ENCODE measurements at regions not wholly inside any gene's neighbourhood (a gene's known extent, or its start where the extent isn't known, plus 50 kb on each side); places are given as distances from the start of the nearest gene placed in this dataset.
A peak's percentile ranks its signal among the peaks of the same experiment; 100 is the strongest.

- ChIA-PET POLR2A (interaction anchor here (1.2 to 4.2 kb wide), 2 partner anchors 67 to 109 kb away, joined by 4 to 27 read pairs; no protein-coding TSS in a partner anchor), CTCF (no interaction called here)
- Histone ChIP-seq H3K27ac (ENCODE audit: low read depth, low read length) (peak overlapping the region; percentile 97), H3K27me3 (ENCODE audit: control insufficient read depth, insufficient read depth, low read length) (no peaks in the 10 kb centered on the region), H3K9me3 (ENCODE audit: control insufficient read depth, insufficient read depth, low read length) (no peaks in the 10 kb centered on the region), H3K4me3 (ENCODE audit: low read depth, low read length) (no peak overlapping the region)
- no peak for TF ChIP-seq CTCF (IDR thresholded peaks at IDR 0.05; ENCODE audit: low read depth, low read length)
- DNase-seq (ENCODE audit: low read depth, low spot score) = no peak
Measured at GRCh38 chr5:135141303-135142268, 107.6 kb upstream of the PITX1 start.

- no peaks in the 10 kb centered on the region for H3K9me3 ChIP-seq (ENCODE audit: control insufficient read depth, insufficient read depth, low read length)
- no peaks in the 10 kb centered on the region for H3K27me3 ChIP-seq (ENCODE audit: control insufficient read depth, insufficient read depth, low read length)
- H3K4me3 ChIP-seq (ENCODE audit: low read depth, low read length) = no peak overlapping the region
- peak overlapping the region; percentile 97 for H3K27ac ChIP-seq (ENCODE audit: low read depth, low read length)
- no peak for TF ChIP-seq CTCF (IDR thresholded peaks at IDR 0.05; ENCODE audit: low read depth, low read length)
- DNase-seq (ENCODE audit: low read depth, low spot score) = no peak
- POLR2A ChIA-PET = interaction anchor here (1.2 to 4.2 kb wide), 5 partner anchors 33 to 123 kb away, joined by 3 to 27 read pairs (median 4); no protein-coding TSS in a partner anchor
- CTCF ChIA-PET = interaction anchor here (0.6 kb wide), 1 partner anchor 543 kb away, joined by 7 read pairs; no protein-coding TSS in a partner anchor
Measured at GRCh38 chr5:135140446-135141204, 106.6 kb upstream of the PITX1 start.

GRCh38 chr5:135139381-135140134 is 105.5 kb upstream of the PITX1 start:
- H3K27me3 ChIP-seq (ENCODE audit: control insufficient read depth, insufficient read depth, low read length) = no peaks in the 10 kb centered on the region
- POLR2A ChIA-PET = interaction anchor here (0.8 to 4.2 kb wide), 20 partner anchors 12 to 254 kb away, joined by 3 to 27 read pairs (median 3); no protein-coding TSS in a partner anchor
- peak overlapping the region; percentile 97 for H3K27ac ChIP-seq (ENCODE audit: low read depth, low read length)
- no peak for TF ChIP-seq CTCF (IDR thresholded peaks at IDR 0.05; ENCODE audit: low read depth, low read length)
- H3K9me3 ChIP-seq (ENCODE audit: control insufficient read depth, insufficient read depth, low read length) = no peaks in the 10 kb centered on the region
- peak overlapping the region; percentile 43 for H3K4me3 ChIP-seq (ENCODE audit: low read depth, low read length)
- CTCF ChIA-PET = no interaction called here
- DNase-seq (ENCODE audit: low read depth, low spot score) = peak; percentile 92

- ChIA-PET CTCF (interaction anchor here (0.6 to 0.8 kb wide), 2 partner anchors 67 to 235 kb away, joined by 3 to 4 read pairs; no protein-coding TSS in a partner anchor), POLR2A (interaction anchor here (0.6 to 4.2 kb wide), 8 partner anchors 57 to 284 kb away, joined by 3 to 27 read pairs (median 4); no protein-coding TSS in a partner anchor)
- no peak for DNase-seq (ENCODE audit: low read depth, low spot score)
- Histone ChIP-seq H3K27me3 (ENCODE audit: control insufficient read depth, insufficient read depth, low read length) (no peaks in the 10 kb centered on the region), H3K27ac (ENCODE audit: low read depth, low read length) (peak overlapping the region; percentile 97), H3K4me3 (ENCODE audit: low read depth, low read length) (no peak overlapping the region), H3K9me3 (ENCODE audit: control insufficient read depth, insufficient read depth, low read length) (no peaks in the 10 kb centered on the region)
- TF ChIP-seq CTCF (IDR thresholded peaks at IDR 0.05; ENCODE audit: low read depth, low read length) = no peak
Measured at GRCh38 chr5:135138116-135138850, 104.3 kb upstream of the PITX1 start.
